ENCODE measurements at regions not wholly inside any gene's neighbourhood (a gene's known extent, or its start where the extent isn't known, plus 50 kb on each side); places are given as distances from the start of the nearest gene placed in this dataset.

GRCh38 chrX:13142891-13143290, 98.5 kb upstream of the FAM9C start:
- DNase-seq, result no peak

- no peak for DNase-seq
These were observed 95.6 kb upstream of the FAM9C start for GRCh38 chrX:13140007-13140406.

DNA sequence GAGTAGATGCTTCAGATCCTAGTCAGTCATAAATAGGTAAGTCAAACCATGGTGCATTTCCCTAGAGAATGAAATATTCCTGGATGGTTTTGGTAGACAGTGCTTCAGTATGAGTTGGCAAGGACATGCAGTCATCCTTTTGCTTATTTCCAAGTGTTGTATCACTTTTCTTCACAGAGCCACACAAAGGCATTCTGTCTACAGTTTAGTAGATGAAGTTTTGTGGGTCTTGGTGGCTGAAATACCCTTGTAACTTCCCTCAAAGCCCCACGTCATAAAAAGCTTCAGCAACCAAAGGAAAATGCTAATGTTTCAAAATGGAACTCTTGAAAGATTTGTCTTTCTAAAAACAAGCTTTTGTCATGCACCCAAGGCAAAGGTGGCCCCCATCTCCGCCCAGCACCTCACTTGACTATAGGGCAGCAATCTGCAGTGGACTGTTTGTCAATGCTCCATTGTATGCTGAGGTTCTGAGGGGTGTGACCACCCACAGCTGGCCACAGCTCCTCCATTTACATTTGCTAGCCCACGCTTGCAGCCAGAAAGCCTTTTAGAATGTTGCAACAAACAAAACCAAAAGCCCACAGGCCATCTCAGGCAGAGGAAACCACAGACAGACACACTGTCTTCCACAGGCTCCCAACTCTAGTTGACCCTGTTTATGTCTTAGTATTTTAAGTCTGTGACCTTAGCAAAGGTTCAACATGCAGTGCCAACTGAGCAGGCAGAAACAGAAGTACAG, 87.1 kb upstream of the FAM9C start:
- no peak for DNase-seq

DNA sequence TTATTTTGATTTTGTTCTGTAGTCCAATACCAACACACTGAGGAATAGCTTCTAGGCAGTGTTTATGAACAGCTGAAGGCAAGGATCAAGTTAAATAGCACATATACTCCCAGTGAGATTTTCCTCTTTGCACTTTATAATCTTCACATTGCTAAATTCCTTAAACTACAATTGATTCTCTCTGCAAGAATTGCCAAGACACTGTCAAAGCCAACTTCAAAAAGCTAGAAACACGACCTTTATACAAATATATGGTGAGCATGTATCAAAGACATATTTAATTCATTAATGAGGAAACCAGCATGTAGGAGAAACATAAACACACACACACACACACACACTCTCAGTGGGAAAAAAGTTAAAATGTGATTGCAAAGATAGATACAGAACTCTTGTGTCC, 86.4 kb upstream of the FAM9C start:
- DNase-seq, result no peak

DNA sequence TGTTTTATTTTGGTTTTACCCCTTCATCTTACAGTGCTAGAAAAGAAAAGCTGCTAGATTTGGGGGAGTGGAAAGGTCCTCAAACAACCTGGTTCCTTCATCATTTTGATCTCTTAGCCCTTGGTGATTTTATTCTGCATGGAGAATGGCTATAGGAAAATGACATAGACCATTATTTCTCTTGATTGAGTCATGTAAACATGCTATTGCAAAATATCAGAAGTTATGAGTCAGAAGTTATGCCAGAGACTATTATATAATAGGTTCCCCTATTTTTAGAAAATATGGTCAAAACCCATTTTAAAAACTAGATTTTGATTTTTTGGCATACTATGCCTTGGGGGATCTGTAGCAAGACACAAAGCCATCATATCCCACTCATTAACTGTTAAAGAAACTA, 83.7 kb upstream of the FAM9C start:
- DNase-seq, result no peak

- no peak for DNase-seq
These were observed 82.4 kb upstream of the FAM9C start for GRCh38 chrX:13126775-13127174.

DNA sequence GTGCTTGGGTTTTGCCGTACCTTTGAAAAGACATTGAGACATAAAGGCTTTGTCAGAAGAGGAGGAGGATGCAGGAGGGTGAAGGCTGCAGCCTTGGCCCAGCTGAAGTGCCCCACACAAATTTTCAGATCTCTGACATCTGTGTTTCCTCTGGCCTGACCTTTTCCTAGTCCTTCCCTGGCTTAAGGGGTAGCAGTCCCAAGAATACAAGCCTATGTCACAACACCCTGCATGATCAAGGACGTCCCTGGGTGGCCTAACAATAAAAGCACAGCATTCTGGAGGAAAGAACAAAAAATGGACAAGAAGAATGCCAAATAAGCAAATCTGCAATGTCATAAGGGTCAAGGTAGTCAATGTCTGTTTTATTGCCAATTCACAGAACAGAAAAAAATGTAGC, 80.8 kb upstream of the FAM9C start:
- DNase-seq, result no peak

DNA sequence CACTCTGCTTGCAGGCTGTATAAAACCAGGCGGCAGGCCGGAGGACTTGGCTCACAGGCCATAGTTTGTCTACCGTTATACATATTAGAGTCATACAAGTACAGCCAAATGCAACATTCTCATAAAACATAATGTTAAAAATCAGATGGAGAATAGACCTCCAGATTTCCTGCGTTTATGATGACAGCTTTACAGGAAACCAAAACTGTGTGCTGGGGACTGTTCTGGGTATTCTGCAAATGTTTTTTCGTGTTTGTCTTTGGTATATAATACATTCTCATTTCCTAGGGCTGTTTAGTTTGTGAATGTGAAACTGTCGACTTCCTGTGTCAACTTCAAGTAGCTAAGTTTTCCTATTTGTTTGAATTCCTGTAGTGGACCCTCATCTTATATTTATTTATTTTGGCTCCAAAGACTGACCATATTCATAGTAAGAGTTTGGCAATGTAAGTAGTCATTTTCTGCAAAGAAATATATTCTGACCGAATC, 79.5 kb upstream of the FAM9C start:
- DNase-seq, result no peak

DNA sequence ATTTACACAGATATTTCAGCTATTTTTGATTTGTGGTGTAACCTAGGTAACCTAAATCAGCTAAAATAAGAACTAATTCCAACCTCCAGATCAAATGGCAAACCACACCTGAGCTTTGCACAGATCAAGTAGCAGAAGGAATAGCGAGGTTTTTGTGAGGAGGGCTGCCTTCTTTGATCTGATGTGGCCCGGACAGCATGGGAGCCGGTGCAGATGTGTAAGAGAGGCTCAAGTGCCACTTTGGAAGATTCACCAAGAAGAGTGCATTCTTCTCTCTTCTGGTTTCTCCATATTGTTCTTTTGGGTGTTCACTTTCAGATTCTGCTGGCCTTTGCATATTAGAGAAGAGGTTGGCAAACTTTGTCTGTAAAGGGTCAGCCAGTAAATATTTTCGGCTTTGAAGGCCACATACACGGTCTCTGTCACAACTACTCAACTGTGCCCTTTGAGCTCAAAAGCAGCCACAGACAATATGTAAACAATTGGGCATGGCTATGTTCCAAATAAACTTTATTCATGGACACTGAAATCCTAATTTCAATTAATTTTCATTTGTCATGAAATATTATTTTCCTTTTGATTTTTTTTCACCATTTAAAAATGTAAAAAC, 78.9 kb upstream of the FAM9C start:
- no peak for DNase-seq

DNA sequence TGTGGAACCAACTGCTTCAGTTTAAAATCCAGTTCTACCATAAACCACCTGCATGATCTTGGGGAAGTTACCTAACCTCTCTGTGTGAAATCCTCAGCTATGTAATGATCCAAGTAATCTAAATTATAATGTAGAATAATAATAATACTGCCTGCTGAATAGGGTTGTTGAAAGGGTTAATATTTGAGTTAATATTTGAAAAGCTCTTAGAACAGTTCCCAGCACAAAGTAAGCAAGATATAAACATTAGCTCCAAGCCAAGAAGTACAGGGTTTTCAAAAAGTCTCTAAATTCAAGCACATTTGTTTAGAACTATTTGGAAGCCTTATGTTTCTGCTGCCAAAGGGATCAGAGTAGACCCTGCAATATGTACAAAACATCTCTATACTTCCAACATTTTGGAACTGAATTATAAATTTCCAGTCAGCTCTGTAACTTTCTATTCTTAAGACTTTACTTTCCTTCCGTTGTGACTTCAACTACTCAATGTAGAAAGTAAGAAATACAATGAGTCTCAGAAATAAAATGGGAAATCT, 76.7 kb upstream of the FAM9C start:
- no peak for DNase-seq

GRCh38 chrX:13120017-13120416, 75.6 kb upstream of the FAM9C start:
- DNase-seq, result no peak

GRCh38 chrX:13119386-13119785, 75.0 kb upstream of the FAM9C start:
- DNase-seq, result no peak

- DNase-seq, result no peak
These were observed 70.9 kb upstream of the FAM9C start for GRCh38 chrX:13115146-13115855.

DNA sequence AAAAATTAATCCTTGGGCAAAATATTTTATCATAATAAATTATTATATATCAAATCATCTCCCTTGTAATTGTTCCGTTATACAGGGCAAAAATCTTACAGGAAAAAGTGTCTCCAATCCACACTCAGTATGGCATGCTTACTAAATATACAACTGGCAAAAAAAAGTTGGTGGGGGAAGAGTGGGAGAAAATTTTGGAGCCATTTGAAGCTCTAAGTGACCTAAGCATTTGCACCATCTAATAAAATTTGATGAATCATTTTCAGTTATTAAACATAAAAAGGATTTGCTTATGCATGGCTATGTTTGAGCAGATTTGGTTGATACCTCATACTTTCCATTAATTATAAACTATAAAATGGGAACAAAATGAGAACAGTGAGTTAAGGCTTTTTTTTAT, 68.1 kb upstream of the FAM9C start:
- no peak for DNase-seq

GRCh38 chrX:13110433-13111324, 66.3 kb upstream of the FAM9C start:
- DNase-seq, result no peak

GRCh38 chrX:13109817-13110216, 65.4 kb upstream of the FAM9C start:
- no peak for DNase-seq

DNA sequence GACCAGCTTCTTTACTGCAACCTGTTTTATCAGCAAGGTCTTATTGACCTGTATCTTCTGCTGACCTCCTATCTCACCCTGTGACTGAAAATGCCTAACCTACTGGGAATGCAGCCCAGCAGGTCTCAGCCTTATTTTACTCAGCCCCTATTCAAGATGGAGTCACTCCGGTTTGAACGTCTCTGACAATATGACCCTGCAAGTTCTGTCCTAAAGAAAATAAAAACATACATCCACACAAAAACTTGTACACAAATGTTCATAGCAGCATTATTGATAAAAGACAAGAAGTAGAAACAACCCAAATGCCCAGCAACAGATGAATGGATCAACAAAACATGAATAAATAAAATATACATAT, 59.5 kb upstream of the FAM9C start:
- no peak for DNase-seq

DNA sequence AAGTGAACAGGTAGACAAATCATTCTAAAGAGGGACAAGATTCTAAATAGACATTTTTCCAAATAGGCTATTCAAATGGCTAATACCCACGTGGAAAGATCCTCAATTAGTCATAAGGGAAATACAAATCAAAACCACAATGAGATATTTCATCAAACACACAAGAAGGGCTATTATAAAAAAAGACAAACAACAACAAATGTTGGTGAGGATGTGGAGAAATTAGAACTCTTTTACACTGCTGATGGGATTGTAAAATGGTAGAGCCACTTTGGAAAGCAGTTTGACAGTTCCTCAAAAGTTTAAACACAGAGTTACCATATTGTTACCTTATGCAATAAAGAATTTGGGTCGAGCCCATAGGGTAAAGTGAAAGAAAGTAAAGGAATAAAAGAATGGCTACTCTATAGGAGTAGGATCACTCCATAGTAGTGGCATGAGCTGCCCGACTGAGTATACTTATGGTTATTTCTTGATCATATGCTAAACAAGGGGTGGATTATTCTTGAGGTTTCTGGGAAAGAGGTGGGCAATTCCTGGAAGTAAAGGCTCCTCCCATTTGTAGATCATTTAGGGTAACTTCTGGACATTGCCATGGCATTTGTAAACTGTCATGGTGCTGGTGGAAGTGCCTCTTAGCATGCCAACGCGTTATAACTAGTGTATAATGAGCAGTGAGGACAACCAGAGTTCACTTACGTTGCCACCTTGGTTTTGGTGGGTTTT, 58.9 kb upstream of the FAM9C start:
- no peak for DNase-seq

DNA sequence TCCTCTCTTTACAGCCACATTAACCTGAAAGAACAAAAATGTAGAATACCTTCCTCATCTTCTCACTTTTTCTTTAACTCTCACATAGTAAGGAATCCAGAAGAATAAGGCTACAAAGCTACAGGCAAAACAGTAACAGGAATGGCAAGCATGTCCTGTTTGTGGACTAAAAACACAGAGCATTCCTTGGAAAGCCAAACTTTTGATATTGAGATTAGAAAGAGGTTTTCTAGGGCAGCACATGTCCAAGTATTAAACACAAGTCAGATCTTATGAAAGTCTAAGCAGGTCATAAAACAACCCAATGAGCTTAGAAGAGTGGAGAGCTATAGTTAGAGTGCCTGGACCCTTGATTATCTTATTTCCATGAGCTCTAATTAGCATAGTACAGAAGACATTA, 58.2 kb upstream of the FAM9C start:
- no peak for DNase-seq

DNA sequence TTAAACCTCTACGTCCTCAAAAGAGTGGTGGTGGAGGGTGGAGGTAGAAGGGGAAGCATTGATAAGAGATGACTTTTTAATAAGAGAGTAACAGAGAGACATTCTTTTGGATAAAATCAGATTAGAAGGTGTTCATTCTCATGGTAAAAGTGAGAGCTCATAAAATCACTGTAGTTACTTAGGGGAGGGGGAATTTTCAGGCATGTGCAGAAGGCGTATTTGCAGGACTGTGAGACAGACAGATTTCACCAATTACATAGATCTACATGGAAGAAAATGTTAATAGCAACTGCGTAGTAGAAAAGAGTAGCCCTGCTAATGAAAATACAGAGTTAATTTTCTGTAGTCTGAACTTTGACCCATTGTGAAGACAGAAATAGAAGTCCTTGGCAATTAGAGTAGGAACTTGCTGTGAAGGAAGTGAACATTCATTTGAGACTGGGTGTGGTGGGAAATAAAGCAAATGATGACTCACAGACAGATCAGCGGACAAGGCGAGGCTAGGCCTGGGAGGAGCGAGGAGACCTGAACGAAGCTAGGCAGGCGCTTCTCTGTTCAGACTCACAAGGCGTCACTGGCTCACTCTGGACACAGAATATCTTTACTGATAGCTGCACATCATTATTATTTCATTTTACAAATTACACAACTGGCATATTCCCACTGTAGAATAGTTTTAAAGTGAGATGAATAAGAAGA, 57.2 kb upstream of the FAM9C start:
- no peak for DNase-seq

DNA sequence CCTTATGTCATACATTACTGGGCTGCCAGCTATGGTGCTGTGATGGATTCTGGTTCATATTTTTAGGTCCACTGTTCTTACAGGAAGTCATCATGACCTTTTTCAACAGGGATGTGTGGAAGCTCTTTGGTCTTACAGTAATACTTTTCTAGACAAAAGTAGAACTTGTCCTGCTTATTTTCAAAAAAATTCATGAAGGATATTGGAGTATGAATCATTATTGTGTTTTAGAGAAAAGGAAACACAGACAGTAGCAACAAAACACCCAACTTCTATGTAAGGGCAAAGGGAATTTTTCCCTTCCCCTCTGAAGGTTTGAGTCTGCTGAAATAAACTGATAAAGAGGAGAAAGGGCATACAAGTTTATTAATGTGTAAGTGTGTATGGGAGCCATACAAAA, 54.7 kb upstream of the FAM9C start:
- no peak for DNase-seq

- no peak for DNase-seq
These were observed 52.3 kb upstream of the FAM9C start for GRCh38 chrX:13096728-13097127.

All from 8988T (cell line).